GM12878 (cell line): ENCODE measurements at regions not wholly inside any gene's neighbourhood (a gene's known extent, or its start where the extent isn't known, plus 50 kb on each side); places are given as distances from the start of the nearest gene placed in this dataset.

Source experiments
- ATAC-seq: fragments of 200-7000 bp; cut with Tn5 transposase; 3 replicates; pipeline ENCODE4 v1.9.1; 2020; ENCODE audit warnings: mild to moderate bottlenecking, moderate library complexity
- BruUV-seq: library from RNA; stranded (reverse); fragments of 400-500 nt; replicated peaks from 2 replicates; lab custom pipeline; 2021; lab: Mats Ljungman, UMichigan
- CTCF ChIA-PET: fragments of 300-600 bp; sonication (Branson Sonifier 250); formaldehyde crosslinking; extraction: SDS; loops from one replicate; lab custom pipeline; 2021; ENCODE audit warnings: inconsistent platforms; lab: Yijun Ruan, JAX
- POLR2A ChIA-PET: fragments of 350-600 bp; formaldehyde crosslinking; extraction: SDS; loops from one replicate; lab custom pipeline; 2021; ENCODE audit warnings: inconsistent platforms; lab: Charles Lee
- RAD21 ChIA-PET: fragments of 300-600 bp; sonication (Branson Sonifier 250); formaldehyde crosslinking; loops from one replicate; lab custom pipeline; 2023; ENCODE audit warnings: antibody characterized with exemption; ENCODE audit not compliant: unreplicated experiment; lab: Charles Lee
- SMC1A ChIA-PET: fragments of 300-600 bp; sonication (Branson Sonifier 250); formaldehyde crosslinking; loops from one replicate; lab custom pipeline; 2023; ENCODE audit not compliant: unreplicated experiment, uncharacterized antibody; lab: Charles Lee
- DNase-seq: peaks from one replicate; pipeline ENCODE4 v3.0.0-alpha.2; 2011; ENCODE audit warnings: low read depth, low spot score
- FAIRE-seq: peaks from 3 replicates; lab custom pipeline; 2011; peaks lifted over from hg19 to GRCh38; lab: Jason Lieb, UNC
- H2AFZ ChIP-seq: 2 replicates; pipeline ENCODE4 v1.6.0; 2011; ENCODE audit warnings: low read depth, low read length, control low read depth; ENCODE audit not compliant: control insufficient read depth
- H3K27ac ChIP-seq: 2 replicates; pipeline ENCODE4 v1.5.1; 2011; ENCODE audit warnings: control low read depth; ENCODE audit not compliant: control insufficient read depth, insufficient read depth
- H3K27me3 ChIP-seq, 2 experiments: replicated peaks in 1 of 2; 2 replicates each; pipeline versions ENCODE4 v1.6.0 to v1.6.1; 2011; ENCODE audit warnings: low read length in 1 of 2; ENCODE audit not compliant: control insufficient read depth in 2 of 2, insufficient read depth in 2 of 2
- H3K36me3 ChIP-seq, 2 experiments: 2 replicates each; pipeline ENCODE4 v1.5.1; 2011; ENCODE audit warnings: low read length in 1 of 2; ENCODE audit not compliant: control insufficient read depth in 2 of 2, insufficient read depth in 2 of 2
- H3K4me1 ChIP-seq: 2 replicates; pipeline ENCODE4 v1.6.1; 2011; ENCODE audit warnings: mild to moderate bottlenecking, low read length, moderate library complexity, mixed read lengths; ENCODE audit not compliant: control insufficient read depth, insufficient read depth
- H3K4me2 ChIP-seq: 2 replicates; pipeline ENCODE4 v1.6.0; 2011; ENCODE audit warnings: control low read depth; ENCODE audit not compliant: control insufficient read depth, insufficient read depth
- H3K4me3 ChIP-seq: fragments of 200-600 bp; sonication (generic); 2 replicates; pipeline ENCODE4 v1.5.1; 2016
- H3K79me2 ChIP-seq: 2 replicates; pipeline ENCODE4 v1.6.0; 2011; ENCODE audit warnings: low read length; ENCODE audit not compliant: control insufficient read depth, insufficient read depth
- H3K9ac ChIP-seq: 2 replicates; pipeline ENCODE4 v1.8.0; 2011; ENCODE audit warnings: low read length, control low read depth, mixed read lengths; ENCODE audit not compliant: control insufficient read depth, insufficient read depth
- H3K9me3 ChIP-seq: replicated peaks from 3 replicates; pipeline ENCODE4 v1.5.1; 2011; ENCODE audit warnings: mild to moderate bottlenecking, low read length; ENCODE audit not compliant: control insufficient read depth, insufficient read depth
- H4K20me1 ChIP-seq: 2 replicates; pipeline ENCODE4 v1.6.0; 2011; ENCODE audit not compliant: control insufficient read depth, insufficient read depth
- DPF2 ChIP-seq: fragments of 450-650 bp; IDR thresholded peaks from 2 replicates; pipeline ENCODE4 v1.6.1; 2017; ENCODE audit warnings: mild to moderate bottlenecking
- EP300 ChIP-seq, 2 experiments: fragments of 150-350 bp in 1 of 2; IDR thresholded peaks; 2 replicates each; pipeline ENCODE4 v1.6.1; 2011 to 2012; ENCODE audit warnings: low read depth in 2 of 2, low read length in 2 of 2, borderline replicate concordance in 1 of 2, improper control_type of control experiment in 1 of 2, inconsistent platforms in 1 of 2; ENCODE audit not compliant: control insufficient read depth in 1 of 2
- ETV6 ChIP-seq, 2 experiments: fragments of 450-650 bp in 1 of 2; IDR thresholded peaks in 1 of 2; conservative IDR thresholded peaks in 1 of 2; 2 replicates each; pipeline ENCODE4 v1.6.1; 2014; ENCODE audit warnings: antibody characterized with exemption in 1 of 2, borderline replicate concordance in 1 of 2, low read depth in 1 of 2, mild to moderate bottlenecking in 1 of 2, moderate library complexity in 1 of 2
- FOXM1 ChIP-seq: IDR thresholded peaks from 2 replicates; pipeline ENCODE4 v1.6.1; 2012; ENCODE audit warnings: low read depth, mild to moderate bottlenecking, inconsistent platforms, low read length, moderate library complexity
- IKZF1 ChIP-seq: fragments of 450-650 bp; conservative IDR thresholded peaks from 2 replicates; pipeline ENCODE4 v1.6.1; 2017; ENCODE audit warnings: antibody characterized with exemption, mild to moderate bottlenecking
- IKZF2 ChIP-seq, 2 experiments: fragments of 450-650 bp; IDR thresholded peaks; 2 replicates each; pipeline ENCODE4 v1.6.1; 2017; ENCODE audit warnings: mild to moderate bottlenecking in 2 of 2, moderate library complexity in 2 of 2
- KLF5 ChIP-seq: fragments of 450-650 bp; IDR thresholded peaks from 2 replicates; pipeline ENCODE4 v1.6.1; 2014; ENCODE audit warnings: mild to moderate bottlenecking; ENCODE audit not compliant: partially characterized antibody
- MEF2B ChIP-seq: fragments of 450-650 bp; IDR thresholded peaks from 2 replicates; pipeline ENCODE4 v1.6.1; 2018; ENCODE audit warnings: mild to moderate bottlenecking, moderate library complexity; ENCODE audit not compliant: partially characterized antibody, poor library complexity, severe bottlenecking
- RFX5 ChIP-seq: IDR thresholded peaks from 2 replicates; pipeline ENCODE4 v1.6.1; 2011; ENCODE audit warnings: low read depth, low read length, improper control_type of control experiment
- SMC3 ChIP-seq: IDR thresholded peaks from 2 replicates; pipeline ENCODE4 v1.6.1; 2011; ENCODE audit warnings: low read length, improper control_type of control experiment, borderline replicate concordance
- in situ Hi-C: fragments of 300-500 bp; cut with MboI; formaldehyde crosslinking; loops from 9 replicates; pipeline ENCODE4 v1.14.3; 2018; ENCODE audit warnings: mixed read lengths
- intact Hi-C: fragments of 100-400 bp; cut with micrococcal nuclease; formaldehyde crosslinking; loops from one replicate; pipeline ENCODE4 v1.14.2; 2022; ENCODE audit not compliant: unreplicated experiment
- TF ChIP-seq, protein P1 (sequence below): fragments of 450-650 bp; conservative IDR thresholded peaks from 2 replicates; pipeline ENCODE4 v1.6.1; 2017; ENCODE audit warnings: mild to moderate bottlenecking, moderate library complexity
- TF ChIP-seq, protein P2 (sequence below): IDR thresholded peaks from 2 replicates; pipeline ENCODE4 v1.6.1; 2012; ENCODE audit warnings: low read depth, low read length, improper control_type of control experiment
- TF ChIP-seq, protein P3 (sequence below): IDR thresholded peaks from 2 replicates; pipeline ENCODE4 v1.6.1; 2012; ENCODE audit warnings: low read depth, low read length, improper control_type of control experiment

DNA sequence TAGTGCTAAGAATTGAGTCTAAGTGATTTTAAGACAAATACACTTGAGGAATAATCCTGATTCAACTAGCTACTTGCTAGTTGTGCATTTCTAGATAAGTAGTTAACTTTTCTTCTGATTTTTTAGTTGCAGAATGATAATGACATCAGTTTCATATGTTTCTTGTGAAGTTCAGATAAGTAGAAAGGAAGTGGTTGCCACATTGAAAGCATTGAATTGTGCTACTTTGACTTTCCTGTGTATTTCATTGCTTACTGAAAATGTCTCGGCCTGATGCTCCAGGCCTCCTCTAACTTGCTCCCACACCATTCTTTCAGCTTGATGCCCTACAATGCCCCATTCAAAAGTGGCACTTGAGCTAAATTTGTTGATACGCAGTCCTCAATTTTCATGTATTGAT lies 980.0 kb downstream of the TMTC2 start (continued):
- TF ChIP-seq, protein P1, sequence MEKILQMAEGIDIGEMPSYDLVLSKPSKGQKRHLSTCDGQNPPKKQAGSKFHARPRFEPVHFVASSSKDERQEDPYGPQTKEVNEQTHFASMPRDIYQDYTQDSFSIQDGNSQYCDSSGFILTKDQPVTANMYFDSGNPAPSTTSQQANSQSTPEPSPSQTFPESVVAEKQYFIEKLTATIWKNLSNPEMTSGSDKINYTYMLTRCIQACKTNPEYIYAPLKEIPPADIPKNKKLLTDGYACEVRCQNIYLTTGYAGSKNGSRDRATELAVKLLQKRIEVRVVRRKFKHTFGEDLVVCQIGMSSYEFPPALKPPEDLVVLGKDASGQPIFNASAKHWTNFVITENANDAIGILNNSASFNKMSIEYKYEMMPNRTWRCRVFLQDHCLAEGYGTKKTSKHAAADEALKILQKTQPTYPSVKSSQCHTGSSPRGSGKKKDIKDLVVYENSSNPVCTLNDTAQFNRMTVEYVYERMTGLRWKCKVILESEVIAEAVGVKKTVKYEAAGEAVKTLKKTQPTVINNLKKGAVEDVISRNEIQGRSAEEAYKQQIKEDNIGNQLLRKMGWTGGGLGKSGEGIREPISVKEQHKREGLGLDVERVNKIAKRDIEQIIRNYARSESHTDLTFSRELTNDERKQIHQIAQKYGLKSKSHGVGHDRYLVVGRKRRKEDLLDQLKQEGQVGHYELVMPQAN: no peak
- TF ChIP-seq ETV6 (conservative IDR thresholded peaks at IDR 0.05 in 1 of 2, IDR thresholded peaks at IDR 0.05 in 1 of 2; ENCODE audit: borderline replicate concordance in 1 of 2, low read depth in 1 of 2) (no peak), IKZF1 (no peak)
- TF ChIP-seq, protein P2, sequence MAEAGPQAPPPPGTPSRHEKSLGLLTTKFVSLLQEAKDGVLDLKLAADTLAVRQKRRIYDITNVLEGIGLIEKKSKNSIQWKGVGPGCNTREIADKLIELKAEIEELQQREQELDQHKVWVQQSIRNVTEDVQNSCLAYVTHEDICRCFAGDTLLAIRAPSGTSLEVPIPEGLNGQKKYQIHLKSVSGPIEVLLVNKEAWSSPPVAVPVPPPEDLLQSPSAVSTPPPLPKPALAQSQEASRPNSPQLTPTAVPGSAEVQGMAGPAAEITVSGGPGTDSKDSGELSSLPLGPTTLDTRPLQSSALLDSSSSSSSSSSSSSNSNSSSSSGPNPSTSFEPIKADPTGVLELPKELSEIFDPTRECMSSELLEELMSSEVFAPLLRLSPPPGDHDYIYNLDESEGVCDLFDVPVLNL: no peak

DNA sequence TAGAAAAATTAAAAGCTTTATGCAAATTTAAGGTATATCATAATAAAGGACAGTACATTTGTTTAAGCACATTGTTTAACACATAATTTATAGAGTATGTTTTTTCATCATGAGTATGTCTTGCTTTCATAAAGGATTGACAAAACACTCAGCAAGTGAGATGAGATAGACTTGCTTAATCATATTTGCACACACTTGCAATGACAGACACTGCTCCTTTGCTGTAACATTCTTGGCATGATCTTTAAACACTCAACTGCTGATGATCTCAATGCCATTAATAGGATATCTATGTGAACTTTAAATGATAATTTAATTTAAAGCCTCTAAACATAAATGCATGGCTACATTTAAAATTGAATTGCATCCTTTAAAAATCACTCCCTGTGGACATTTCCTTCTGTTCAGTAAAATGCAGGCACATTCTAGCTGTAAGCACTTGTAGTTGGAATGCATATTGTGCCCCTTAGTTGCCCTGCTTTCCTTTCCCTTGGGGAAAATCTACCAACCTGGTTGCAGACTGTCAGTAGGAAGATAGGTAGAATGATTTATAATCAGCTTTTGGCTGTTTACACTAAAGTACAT lies 979.0 kb downstream of the TMTC2 start:
- Histone ChIP-seq H3K4me2 (no peak overlapping the region), H3K9me3 (no peaks in the 10 kb centered on the region), H3K9ac (no peak overlapping the region), H3K79me2 (no peaks in the 10 kb centered on the region), H3K4me3 (no peak overlapping the region), H4K20me1 (no peaks in the 10 kb centered on the region), H3K27me3 (no peaks in the 10 kb centered on the region), H3K4me1 (no peaks in the 10 kb centered on the region), H2AFZ (no peak overlapping the region), H3K36me3 (no peaks in the 10 kb centered on the region), H3K27ac (no peak overlapping the region)
- ChIA-PET SMC1A (no interaction called here), POLR2A (no interaction called here), CTCF (no interaction called here), RAD21 (no interaction called here)
- BruUV-seq: no TSS peak
- no peak for FAIRE-seq
- in situ Hi-C loops: no loop called here
- intact Hi-C loops: no loop called here
- no peak for DNase-seq
- TF ChIP-seq DPF2: no peak
- TF ChIP-seq EP300 (IDR thresholded peaks at IDR 0.05; ENCODE audit: borderline replicate concordance in 1 of 2, control insufficient read depth in 1 of 2, low read depth in 2 of 2, low read length in 2 of 2): no peak
- TF ChIP-seq FOXM1: no peak
- no peak for TF ChIP-seq SMC3
- no peak for TF ChIP-seq IKZF2 (IDR thresholded peaks at IDR 0.05)
- no peak for TF ChIP-seq KLF5
- no peak for TF ChIP-seq MEF2B
- TF ChIP-seq RFX5: no peak
- TF ChIP-seq, protein P3, sequence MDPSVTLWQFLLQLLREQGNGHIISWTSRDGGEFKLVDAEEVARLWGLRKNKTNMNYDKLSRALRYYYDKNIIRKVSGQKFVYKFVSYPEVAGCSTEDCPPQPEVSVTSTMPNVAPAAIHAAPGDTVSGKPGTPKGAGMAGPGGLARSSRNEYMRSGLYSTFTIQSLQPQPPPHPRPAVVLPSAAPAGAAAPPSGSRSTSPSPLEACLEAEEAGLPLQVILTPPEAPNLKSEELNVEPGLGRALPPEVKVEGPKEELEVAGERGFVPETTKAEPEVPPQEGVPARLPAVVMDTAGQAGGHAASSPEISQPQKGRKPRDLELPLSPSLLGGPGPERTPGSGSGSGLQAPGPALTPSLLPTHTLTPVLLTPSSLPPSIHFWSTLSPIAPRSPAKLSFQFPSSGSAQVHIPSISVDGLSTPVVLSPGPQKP: no peak
- ATAC-seq: no peak
